ENCODE measurements at regions not wholly inside any gene's neighbourhood (a gene's known extent, or its start where the extent isn't known, plus 50 kb on each side); places are given as distances from the start of the nearest gene placed in this dataset.
A peak's percentile ranks its signal among the peaks of the same experiment; 100 is the strongest.

GRCh38 chr9:91100878-91101450 lies 260.8 kb downstream of the AUH start:
- no peak for DNase-seq (ENCODE audit: low read depth)

DNA sequence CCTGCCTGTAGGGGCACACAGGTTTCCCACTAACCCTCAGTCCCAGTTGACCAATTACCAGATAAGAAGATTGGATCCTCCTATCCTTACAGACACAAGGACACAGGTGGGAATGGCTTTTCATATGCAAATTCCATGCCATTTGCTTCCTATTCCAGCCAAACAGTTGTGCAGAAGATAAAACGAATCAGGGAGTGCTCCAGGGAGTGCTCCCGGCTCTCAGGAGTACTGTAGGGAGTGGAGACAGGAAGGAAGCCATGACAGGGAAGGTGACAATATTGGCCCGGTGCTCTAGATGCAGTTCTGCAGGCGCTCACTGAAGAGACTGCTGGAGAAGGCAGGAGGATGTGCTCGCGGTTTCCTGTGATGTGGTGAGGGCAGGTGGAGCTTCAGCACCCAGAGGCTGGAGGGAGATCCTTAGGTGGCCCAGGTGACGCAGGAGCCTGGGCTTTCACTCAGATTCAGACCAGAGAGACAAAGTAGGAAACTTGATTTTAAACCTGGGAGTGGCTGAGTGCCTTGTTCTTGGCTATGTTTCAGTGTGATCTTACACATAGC lies 260.0 kb downstream of the AUH start:
- peak; percentile 69 for DNase-seq (ENCODE audit: low read depth)

- DNase-seq (ENCODE audit: low read depth), result no peak
These were observed 259.4 kb downstream of the AUH start for GRCh38 chr9:91102269-91102668.

GRCh38 chr9:91103931-91104330 lies 257.8 kb downstream of the AUH start:
- no peak for DNase-seq (ENCODE audit: low read depth)

GRCh38 chr9:91106415-91107081 lies 255.2 kb downstream of the AUH start:
- no peak for DNase-seq (ENCODE audit: low read depth)

DNA sequence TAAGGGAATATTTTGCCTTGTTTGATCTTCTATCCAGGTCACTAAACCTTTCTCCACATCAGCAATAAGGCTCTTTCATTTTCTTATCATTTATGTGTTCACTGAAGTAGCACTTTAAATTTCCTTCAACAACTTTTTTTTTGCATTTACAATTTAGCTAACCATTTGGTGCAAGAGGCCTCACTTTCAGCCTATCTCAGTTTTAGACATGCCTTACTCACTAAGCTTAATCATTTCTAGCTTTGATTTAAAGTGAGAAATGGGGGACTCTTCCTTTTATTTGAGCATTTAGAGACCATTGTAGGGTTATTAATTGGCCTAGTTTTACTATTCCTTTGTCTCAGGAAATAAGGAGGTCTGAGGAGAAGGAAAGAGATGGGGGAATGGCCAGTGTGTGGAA lies 250.5 kb downstream of the AUH start:
- DNase-seq (ENCODE audit: low read depth), result no peak

- DNase-seq (ENCODE audit: low read depth), result no peak
These were observed 249.8 kb downstream of the AUH start for GRCh38 chr9:91111876-91112275.

DNA sequence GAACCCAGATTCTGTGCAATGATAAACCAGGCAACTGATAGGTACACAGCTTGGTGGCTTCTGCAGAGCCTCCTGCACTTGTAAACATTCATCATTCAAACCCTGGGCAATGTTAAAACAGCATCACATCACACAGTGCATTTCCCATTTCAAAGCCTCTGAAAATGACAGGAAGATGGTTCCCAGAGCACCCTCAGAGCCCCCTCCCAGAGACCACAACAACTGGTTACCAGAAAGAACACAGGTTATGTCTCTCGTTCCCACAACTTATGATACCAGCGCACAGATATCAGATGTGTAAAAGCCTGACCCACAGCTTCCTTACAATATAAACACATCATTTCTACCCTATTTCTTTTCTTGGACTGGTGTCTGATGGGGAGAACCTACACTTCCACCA lies 248.7 kb downstream of the AUH start:
- no peak for DNase-seq (ENCODE audit: low read depth)

GRCh38 chr9:91114450-91114849 lies 247.3 kb downstream of the AUH start:
- no peak for DNase-seq (ENCODE audit: low read depth)

DNA sequence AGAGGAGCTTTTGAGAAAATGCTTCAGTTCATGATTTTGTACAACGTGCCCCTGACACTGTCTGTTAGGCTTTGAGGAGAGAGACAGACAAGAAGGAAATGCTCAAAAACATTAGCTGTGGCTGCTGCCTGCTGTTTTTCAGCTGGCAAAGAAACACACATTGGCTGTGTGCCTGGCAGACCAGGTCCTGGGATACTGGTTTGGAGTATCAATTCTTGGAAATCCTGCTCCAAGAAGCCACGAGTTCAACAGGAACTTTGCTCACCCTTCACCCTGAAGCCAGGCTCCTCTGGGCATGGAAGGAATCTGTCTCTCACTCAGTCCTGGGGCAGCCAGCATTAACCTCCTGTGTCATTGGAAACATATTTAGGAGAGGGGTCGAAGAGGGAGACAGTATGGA lies 245.5 kb downstream of the AUH start:
- DNase-seq (ENCODE audit: low read depth), result no peak

DNA sequence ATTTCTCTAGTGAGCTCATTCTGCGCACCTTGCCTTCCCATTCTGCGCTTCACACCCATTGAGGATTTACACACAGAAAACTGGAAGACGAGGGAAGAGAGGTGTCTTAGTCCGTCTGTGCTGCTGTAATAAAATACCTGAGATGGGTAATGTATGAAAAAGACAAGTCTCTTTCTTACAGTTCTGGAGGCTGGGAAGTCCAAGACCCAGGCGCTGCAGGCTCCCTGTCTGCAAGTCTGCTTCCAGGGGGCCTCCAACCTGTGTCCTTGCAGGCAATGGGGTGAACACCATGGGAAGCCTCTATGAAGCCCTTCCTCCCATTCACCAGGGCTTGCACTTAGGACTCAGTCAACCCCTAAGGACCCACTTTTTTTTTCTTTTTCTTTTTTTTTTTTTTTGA lies 245.0 kb downstream of the AUH start:
- no peak for DNase-seq (ENCODE audit: low read depth)

DNA sequence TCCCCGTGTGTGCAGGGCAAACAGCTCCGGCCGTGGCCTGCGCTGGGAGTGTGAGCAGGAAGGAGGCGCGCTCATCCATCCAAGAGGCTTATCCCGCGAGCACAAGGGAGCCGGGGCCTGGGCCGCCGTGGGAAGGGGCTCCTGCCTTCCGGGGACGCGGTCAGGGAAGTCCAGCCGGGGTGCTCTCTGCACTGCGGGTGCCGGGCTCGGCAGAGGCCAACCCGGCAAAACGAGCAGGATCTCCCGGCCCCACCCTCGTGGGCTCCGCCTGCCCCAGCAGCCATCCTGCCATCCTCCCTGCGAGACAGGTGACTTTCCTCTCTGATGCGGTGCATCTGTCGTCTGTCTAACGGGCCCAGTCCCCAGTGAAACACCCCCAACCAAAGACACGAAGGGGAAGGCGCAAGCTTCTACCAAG lies 244.2 kb downstream of the AUH start:
- DNase-seq (ENCODE audit: low read depth), result no peak

- DNase-seq (ENCODE audit: low read depth), result no peak
These were observed 243.6 kb downstream of the AUH start for GRCh38 chr9:91117959-91118703.

- no peak for DNase-seq (ENCODE audit: low read depth)
These were observed 243.1 kb downstream of the AUH start for GRCh38 chr9:91118704-91119025.

GRCh38 chr9:91119142-91119541 lies 242.6 kb downstream of the AUH start:
- no peak for DNase-seq (ENCODE audit: low read depth)

GRCh38 chr9:91119679-91120078 lies 242.0 kb downstream of the AUH start:
- no peak for DNase-seq (ENCODE audit: low read depth)

DNA sequence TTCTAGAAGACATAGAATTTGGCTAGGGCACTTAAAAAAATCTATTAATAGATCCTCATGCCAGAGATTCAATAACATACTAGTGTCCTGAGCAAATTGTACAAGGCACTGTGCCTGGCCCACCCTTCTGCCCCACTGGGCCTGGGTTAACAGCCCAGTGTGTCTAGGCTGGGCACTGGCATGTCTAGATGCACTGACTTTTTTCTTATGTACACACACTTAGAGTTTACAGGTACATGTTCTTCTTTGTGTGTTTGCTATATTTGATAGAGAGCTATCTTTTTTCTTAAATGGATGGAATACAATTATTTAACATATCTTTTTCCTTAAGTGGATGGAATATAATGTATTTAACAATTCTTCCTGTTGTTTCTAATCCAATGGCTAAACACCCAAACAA lies 241.5 kb downstream of the AUH start:
- DNase-seq (ENCODE audit: low read depth), result no peak

- no peak for DNase-seq (ENCODE audit: low read depth)
These were observed 239.0 kb downstream of the AUH start for GRCh38 chr9:91122755-91123154.

DNA sequence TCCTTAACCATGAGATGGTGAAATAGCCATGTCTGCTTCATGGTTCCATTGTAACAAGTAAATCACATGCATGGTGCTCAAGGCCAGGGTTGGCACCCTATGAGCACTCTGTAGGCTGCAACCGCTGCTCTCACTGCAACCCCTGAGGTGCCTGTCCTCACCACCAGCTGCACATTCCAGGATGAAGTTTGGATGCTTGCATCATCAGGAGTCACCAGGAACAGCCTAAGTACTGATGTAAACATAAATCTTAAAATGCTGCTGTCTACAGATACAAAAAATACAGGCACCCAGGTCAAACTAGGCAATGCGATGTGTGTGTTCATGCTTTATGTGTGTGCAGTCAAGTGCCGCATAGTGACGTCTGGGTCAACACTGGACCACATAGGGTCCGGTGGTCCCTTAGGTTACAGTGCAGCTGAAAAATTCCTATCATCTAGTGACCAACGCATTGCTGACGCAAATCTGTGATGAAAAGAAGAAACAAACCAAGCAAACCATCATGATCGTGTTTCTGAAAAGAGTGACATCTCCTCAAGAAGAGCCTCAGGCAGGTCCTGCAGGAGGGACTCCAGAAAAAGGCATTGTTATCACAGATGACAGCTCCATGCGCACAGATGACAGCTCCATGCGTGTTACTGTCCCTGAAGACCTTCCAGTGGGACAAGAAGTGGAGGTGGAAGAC lies 234.8 kb downstream of the AUH start:
- no peak for DNase-seq (ENCODE audit: low read depth)

GRCh38 chr9:91127653-91128052 lies 234.1 kb downstream of the AUH start:
- DNase-seq (ENCODE audit: low read depth), result no peak

DNA sequence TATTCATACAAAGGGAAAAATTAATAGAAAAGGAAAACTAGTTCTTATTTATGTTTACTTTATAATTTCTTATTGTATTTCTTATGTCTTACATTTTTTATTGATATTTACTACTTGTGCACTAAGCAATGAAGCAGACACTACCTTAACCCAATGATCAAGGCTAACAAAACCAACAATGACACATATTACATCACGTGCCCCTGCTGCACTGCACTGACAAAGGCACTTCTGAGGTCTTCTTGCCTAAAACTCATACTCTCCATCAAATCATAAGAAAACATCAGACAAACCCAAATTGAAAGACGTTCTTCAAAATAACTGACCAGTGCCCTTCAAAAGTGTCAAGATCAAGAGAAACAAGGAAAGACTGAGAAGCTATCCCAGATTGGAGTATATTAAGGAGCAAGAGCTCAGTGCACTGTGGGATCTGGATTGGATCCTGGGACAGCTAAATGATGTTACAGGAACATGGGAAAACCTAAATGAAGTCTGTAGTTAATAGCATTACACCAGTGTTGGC lies 230.9 kb downstream of the AUH start:
- no peak for DNase-seq (ENCODE audit: low read depth)

DNA sequence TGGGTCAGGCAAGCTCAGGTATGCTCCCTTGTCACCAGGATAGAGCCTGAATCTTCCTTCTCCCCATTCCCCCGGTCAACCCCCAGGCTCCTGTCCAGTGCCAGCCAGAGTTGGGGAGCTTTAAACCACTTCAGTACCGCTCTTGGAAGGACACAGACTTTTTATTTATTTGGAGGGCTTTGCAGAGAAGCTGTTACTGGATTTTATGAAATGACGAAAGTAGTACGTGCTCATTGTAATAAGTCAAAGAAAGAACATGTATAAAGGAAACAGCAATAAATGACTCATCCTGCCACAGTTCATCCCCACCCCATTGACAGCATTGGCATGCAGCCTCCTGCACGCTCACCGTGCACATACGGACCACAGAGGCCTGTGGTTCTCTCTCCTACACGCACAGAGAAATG lies 230.3 kb downstream of the AUH start:
- peak; percentile 71 for DNase-seq (ENCODE audit: low read depth)
